ENCODE measurements at regions not wholly inside any gene's neighbourhood (a gene's known extent, or its start where the extent isn't known, plus 50 kb on each side); places are given as distances from the start of the nearest gene placed in this dataset.

DNA sequence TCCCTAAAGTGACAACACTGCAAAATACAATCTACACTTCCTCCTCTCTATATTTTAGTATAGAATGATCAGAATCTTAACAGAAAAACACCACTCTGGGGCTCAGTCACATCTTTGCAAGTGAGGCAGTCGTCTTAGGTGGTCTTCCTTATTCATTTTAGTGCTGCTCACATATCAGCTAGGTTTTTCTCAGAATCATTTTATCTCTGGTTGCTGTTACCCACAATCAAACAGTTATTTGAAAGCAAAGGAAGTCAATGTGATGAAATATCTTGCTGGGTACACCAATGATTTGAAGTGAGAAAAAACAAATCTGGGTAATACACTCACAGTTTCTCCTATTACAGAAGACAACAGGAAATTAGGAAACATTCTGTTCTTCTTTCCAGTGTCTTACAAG is 275.2 kb downstream of the DSEL start:
- DNase-seq (ENCODE audit: low read depth in 2 of 2, low spot score in 1 of 2), result no peak

DNA sequence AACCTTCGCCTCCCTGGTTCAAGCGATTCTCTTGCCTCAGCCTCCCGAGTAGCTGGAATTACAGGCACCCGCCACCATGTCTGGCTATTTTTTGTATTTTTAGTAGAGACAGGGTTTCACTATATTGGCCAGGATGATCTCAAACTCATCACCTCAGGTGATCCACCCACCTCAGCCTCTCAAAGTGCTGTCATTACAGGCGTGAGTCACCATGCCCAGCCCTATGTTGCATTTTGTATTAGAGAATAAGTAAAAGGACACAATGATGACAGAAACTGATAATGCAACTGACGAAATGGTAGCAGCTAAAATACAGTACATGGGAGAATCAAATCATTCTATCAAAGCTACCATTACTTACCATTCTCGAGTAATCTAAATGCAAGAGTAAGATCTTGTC is 276.7 kb downstream of the DSEL start:
- DNase-seq (ENCODE audit: low read depth in 2 of 2, low spot score in 1 of 2), result no peak

- DNase-seq (ENCODE audit: low read depth in 2 of 2, low spot score in 1 of 2), result no peak
Observed at GRCh38 chr18:67232991-67233390, 283.5 kb downstream of the DSEL start.

GRCh38 chr18:67232406-67232805 is 284.1 kb downstream of the DSEL start:
- DNase-seq (ENCODE audit: low read depth in 2 of 2, low spot score in 1 of 2), result no peak

DNA sequence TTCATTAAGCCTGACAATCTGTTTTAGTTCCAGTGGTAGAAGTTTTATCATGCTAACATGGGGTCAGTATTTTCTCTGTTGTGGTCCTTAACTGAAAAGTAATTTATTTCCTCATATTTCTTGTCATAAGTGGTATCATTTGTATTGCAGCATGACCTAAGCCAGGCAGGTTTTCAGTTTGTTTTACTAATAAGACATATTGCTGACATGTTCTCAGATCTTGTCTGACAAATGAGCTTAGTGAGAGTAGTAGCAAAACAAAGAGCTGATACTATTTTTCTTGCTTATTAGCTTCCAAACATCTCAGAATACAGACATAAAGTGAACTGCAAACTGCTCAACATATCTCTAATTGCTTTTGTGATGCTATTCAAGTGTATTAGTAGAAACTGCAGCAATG is 293.6 kb downstream of the DSEL start:
- DNase-seq (ENCODE audit: low read depth in 2 of 2, low spot score in 1 of 2), result no peak

DNA sequence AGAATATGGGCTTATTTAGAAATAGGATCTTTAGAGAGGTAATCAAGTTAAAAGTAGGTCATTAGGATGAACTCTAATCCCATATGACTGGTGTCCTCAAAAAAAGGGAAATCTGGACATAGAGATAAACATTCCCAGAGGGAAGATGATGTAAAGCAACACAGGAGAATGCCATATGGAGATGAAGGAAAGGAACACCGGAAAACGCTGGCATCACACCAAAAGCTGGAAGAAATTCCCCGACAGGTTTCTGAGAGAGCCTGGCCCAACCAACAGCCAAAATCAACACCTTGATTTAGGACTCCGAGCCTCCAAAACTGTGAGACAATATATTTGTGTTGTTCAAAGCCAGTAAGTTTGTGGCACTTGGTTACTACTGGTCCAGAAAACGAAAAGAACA is 296.7 kb downstream of the DSEL start:
- DNase-seq (ENCODE audit: low read depth in 2 of 2, low spot score in 1 of 2), result no peak

GRCh38 chr18:67218556-67218955 is 298.0 kb downstream of the DSEL start:
- no peak for DNase-seq (ENCODE audit: low read depth in 2 of 2, low spot score in 1 of 2)

DNA sequence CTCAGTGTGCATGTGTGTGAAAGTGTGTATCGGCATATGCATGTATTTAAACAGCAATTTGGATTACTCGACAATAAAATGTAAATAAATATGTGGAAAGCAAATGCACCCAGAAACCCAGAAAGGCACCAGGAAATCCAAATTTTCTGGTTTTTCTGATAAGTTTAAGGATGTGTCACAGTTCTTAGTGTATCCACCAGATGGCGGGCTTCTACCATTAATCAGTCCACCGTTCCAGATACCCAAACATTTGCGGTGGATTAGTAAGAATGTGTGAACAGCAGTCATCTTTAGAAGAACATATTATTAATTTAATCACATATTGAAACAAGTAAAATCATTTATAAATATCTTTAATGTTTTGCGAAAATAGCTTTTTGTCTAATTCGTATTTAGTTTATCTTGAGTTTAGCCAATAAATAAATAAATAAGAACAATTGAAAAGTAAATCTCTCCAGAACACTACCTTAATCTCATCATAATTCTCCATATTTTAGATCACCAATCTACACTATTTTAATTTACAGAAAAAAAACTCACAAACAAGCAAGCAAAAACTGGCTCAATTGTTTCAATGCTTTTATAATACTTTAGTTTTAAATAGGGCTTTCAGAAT is 298.9 kb downstream of the DSEL start:
- DNase-seq (ENCODE audit: low read depth in 2 of 2, low spot score in 1 of 2), result peak; percentile 8 to 19

DNA sequence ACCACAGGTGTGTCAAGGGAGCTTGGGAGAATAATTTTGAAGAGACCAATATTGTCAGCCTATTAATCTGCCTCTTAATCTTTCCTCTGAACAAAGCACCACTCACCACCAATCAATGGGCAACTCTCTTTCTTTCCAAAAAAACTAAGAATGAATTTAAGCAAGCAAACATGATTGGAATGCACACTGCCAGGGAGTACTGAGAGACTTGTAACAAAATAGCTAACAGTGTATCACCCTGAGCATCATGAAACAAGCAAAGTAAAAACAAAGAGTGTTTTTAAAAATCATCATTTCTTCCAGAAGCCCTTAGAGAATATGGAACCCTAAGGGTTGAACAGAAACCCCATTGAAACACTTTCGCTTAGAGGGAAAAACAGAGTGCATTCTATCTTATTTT is 299.7 kb downstream of the DSEL start:
- no peak for DNase-seq (ENCODE audit: low read depth in 2 of 2, low spot score in 1 of 2)

DNA sequence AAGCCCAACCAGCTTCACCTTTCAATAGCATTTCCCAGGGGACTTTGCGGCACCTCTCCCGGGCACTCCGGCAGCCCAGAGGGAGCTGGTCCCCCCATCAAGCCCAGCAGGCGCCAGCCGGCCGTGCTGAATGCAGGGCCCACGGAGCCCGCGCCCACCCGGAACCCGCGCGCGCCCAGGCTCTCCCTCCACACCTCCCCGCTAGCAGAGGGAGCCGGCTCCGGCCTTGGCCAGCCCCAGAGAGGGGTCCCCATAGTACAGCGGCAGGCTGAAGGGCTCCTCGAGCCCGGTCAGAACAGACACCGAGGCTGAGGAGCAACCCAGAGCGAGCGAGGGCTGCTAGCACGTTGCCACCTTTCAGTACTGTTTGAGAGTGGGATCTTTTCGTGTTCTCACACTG is 300.8 kb downstream of the DSEL start:
- no peak for DNase-seq (ENCODE audit: low read depth in 2 of 2, low spot score in 1 of 2)

DNA sequence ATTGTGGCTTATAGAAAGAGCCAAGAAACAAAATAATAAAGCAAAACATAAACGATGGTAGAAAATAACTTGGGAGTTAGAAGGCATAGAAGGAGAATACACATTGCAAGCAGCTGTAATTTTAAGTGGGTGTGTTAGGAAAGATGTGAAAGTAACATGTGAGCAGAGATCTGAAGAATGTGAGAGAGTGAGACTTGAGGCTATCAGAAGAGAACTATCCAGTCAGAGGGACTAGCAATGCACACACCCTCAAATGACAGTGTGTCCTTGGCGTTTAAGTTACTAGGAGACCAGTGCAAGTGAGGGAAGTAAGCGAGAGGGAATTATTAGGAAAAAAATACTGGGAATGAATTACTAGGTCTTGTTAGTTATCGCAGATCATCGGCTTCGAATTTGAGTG is 304.9 kb downstream of the DSEL start:
- DNase-seq (ENCODE audit: low read depth in 2 of 2, low spot score in 1 of 2), result no peak

GRCh38 chr18:67200665-67201064 is 315.9 kb downstream of the DSEL start:
- DNase-seq (ENCODE audit: low read depth in 2 of 2, low spot score in 1 of 2), result no peak

- no peak for DNase-seq (ENCODE audit: low read depth in 2 of 2, low spot score in 1 of 2)
Observed at GRCh38 chr18:67199993-67200617, 316.4 kb downstream of the DSEL start.

DNA sequence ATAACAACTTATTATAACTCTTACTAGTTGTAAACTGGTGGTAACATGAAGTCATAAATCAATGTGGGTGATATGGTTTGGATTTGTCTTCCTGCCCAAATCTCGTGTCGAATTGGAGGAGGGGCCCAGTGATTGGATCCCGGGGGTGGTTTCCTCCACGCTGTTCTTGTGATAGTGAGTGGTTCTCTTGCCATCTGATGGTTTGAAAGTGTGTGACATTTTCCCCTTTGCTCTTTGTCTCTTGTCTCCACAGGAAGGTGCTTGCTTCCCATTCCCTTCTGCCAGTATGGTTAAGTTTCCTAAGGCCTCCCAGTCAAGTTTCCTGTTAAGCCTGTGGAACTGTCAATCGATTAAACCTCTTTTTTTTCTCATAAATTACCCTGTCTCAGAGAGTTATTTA is 321.6 kb downstream of the DSEL start:
- DNase-seq (ENCODE audit: low read depth in 2 of 2, low spot score in 1 of 2), result no peak

GRCh38 chr18:67192535-67192934 is 324.0 kb downstream of the DSEL start:
- DNase-seq (ENCODE audit: low read depth in 2 of 2, low spot score in 1 of 2), result no peak

DNA sequence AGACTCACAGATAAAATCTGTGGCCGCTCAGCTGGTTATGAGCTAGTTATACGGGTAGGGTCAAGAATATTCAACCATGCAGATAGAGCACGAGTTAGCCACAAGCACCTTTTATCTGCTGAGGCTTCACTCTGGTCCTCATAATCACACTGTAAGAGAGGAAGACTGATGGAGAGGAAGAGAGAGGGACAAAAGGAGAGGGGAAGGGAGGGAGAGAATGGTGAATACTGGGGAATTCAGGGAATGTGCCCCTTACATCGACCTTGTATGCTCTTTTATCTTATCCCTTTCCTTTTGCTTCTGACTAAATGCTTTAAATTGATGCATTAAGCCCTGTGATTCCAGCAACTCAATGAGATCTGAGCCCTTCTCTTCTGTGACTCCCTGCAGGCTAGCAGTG is 333.1 kb downstream of the DSEL start:
- no peak for DNase-seq (ENCODE audit: low read depth in 2 of 2, low spot score in 1 of 2)

GRCh38 chr18:67179726-67180125 is 336.8 kb downstream of the DSEL start:
- no peak for DNase-seq (ENCODE audit: low read depth in 2 of 2, low spot score in 1 of 2)

GRCh38 chr18:67159662-67160061 is 356.9 kb downstream of the DSEL start:
- DNase-seq (ENCODE audit: low read depth in 2 of 2, low spot score in 1 of 2), result no peak

DNA sequence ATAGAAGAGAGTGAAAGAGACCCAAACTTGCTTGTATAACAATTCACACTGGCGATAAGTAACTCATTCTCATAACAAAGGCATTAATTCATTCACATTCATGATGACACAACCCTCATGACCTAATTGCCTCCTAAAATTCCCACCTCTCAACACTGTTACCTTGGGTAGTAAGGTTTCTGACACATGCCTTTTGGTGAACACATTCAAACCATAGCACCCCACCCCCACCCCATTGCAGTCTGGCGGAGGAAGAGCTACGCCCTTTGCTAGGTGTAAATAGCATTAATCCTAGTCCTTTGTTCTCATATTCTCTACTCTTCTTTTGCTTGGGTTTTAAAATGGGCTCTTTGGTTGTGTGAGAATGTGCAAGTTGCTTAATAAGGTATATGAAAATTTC is 361.5 kb downstream of the DSEL start:
- no peak for DNase-seq (ENCODE audit: low read depth in 2 of 2, low spot score in 1 of 2)

GRCh38 chr18:67151366-67151765 is 365.2 kb downstream of the DSEL start:
- DNase-seq (ENCODE audit: low read depth in 2 of 2, low spot score in 1 of 2), result no peak

DNA sequence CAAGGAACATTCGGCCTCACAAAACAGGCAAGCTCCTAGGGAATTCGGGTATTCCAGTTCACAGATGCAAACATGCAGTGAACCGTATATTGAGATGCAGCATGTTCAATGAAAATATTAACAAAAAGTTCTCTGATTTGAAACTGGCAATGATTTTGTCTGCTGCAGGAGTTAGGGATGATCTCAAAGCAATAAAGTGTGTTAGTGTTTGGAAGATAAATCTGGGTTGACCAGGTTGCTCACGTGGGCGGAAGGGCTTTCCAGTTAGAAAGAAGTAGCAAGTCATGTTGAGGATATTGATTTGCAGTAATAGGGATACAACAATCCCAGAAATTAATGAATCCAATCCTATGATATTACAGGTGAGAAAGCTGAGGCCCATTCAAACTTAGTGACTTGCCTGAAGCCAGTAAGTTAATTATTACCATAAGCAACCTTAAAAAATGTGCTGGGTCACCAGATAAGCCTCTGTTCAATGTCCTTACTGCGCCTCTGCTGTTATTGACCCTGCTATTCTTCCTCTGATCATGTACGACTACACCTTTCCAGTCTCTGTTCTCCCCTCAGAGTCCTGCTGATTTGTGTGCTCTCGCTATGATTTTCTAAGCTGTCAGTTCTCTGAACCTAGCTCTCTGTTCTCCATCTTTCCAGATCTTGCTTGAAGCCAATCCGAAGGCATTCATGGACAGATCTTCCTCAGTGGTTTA is 370.8 kb downstream of the DSEL start:
- no peak for DNase-seq (ENCODE audit: low read depth in 2 of 2, low spot score in 1 of 2)

- DNase-seq (ENCODE audit: low read depth in 2 of 2, low spot score in 1 of 2), result no peak
Observed at GRCh38 chr18:67144329-67144728, 372.2 kb downstream of the DSEL start.

DNA sequence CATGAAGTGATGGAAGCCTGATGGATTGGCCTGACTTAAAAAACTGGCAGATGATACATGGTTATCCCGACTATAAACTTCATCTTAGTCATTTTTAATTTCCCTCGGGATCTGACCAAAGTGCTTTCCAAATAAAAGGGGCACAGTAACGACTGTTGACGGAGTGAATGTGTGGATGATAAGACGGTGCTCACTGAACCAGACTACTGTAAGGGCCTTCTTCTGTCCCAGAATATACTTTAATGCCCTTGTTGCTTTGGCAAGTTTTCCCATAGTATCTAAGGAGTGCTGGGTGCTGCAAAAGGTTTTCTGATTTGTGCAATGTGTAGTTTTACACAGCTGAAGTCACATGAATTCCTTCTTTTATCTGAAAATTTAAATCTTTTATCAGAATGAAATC is 373.5 kb downstream of the DSEL start:
- DNase-seq (ENCODE audit: low read depth in 2 of 2, low spot score in 1 of 2), result no peak

Data from stimulated activated CD8-positive, alpha-beta memory T cell treated with anti-CD3 and anti-CD28 coated beads, Interleukin-4, amount 100 ng/mL, for 1 hour (primary cell).